ENCODE measurements at regions not wholly inside any gene's neighbourhood (a gene's known extent, or its start where the extent isn't known, plus 50 kb on each side); places are given as distances from the start of the nearest gene placed in this dataset.
"Not testable (repeated sequence)": the region's sequence is repeated elsewhere in the genome, so short reads cannot be mapped to it uniquely, and the experiment has no call there.

- Mint-ChIP-seq H3K27ac (no peak overlapping the region), H3K9me3 (no peaks in the 10 kb centered on the region), H3K27me3 (peaks cover 0 to 6% (median 0%) of the 10 kb centered on the region in 3 donors), H3K36me3 (no peaks in the 10 kb centered on the region), H3K4me1 (no peaks in the 10 kb centered on the region), H3K4me3 (no peak overlapping the region)
- ATAC-seq (ENCODE audit: low read depth in 2 of 2) (no peak), DNase-seq (no peak)
Observed at GRCh38 chr6:6747371-6747770, 158.9 kb downstream of the LY86 start.

- no peaks in the 10 kb centered on the region for H3K36me3 Mint-ChIP-seq
- H3K27ac Mint-ChIP-seq, result no peak overlapping the region
- H3K4me1 Mint-ChIP-seq, result no peaks in the 10 kb centered on the region
- H3K27me3 Mint-ChIP-seq, result peaks cover 0 to 6% (median 0%) of the 10 kb centered on the region in 3 donors
- no peaks in the 10 kb centered on the region for H3K9me3 Mint-ChIP-seq
- ATAC-seq (ENCODE audit: low read depth in 2 of 2) (no peak), DNase-seq (no peak)
- no peak overlapping the region for H3K4me3 Mint-ChIP-seq
Observed at GRCh38 chr6:6748001-6748400, 159.5 kb downstream of the LY86 start.

GRCh38 chr6:6749702-6750491 is 161.4 kb downstream of the LY86 start:
- Mint-ChIP-seq H3K4me3 (no peak overlapping the region), H3K27me3 (peaks cover 0 to 6% (median 0%) of the 10 kb centered on the region in 3 donors), H3K4me1 (no peaks in the 10 kb centered on the region), H3K27ac (no peak overlapping the region), H3K36me3 (no peaks in the 10 kb centered on the region), H3K9me3 (no peaks in the 10 kb centered on the region)
- DNase-seq (no peak), ATAC-seq (ENCODE audit: low read depth in 2 of 2) (no peak)

GRCh38 chr6:6750594-6751265 is 162.2 kb downstream of the LY86 start:
- no peak for DNase-seq
- ATAC-seq (ENCODE audit: low read depth in 2 of 2), result no peak
- no peak overlapping the region for H3K4me3 Mint-ChIP-seq

GRCh38 chr6:6751266-6751596 is 162.7 kb downstream of the LY86 start:
- H3K9me3 Mint-ChIP-seq, result no peaks in the 10 kb centered on the region
- no peak for ATAC-seq (ENCODE audit: low read depth in 2 of 2)
- no peaks in the 10 kb centered on the region for H3K36me3 Mint-ChIP-seq
- H3K4me1 Mint-ChIP-seq, result no peaks in the 10 kb centered on the region
- peaks cover 0 to 6% (median 0%) of the 10 kb centered on the region in 3 donors for H3K27me3 Mint-ChIP-seq
- no peak overlapping the region for H3K27ac Mint-ChIP-seq
- DNase-seq, result no peak
- H3K4me3 Mint-ChIP-seq, result no peak overlapping the region

More at GRCh38 chr6:6750594-6751265, 162.2 kb downstream of the LY86 start:
- Mint-ChIP-seq H3K36me3 (no peaks in the 10 kb centered on the region), H3K9me3 (no peaks in the 10 kb centered on the region), H3K4me1 (no peaks in the 10 kb centered on the region), H3K27ac (peak overlapping the region in 1 of 6 donors; percentile 5), H3K27me3 (peaks cover 0 to 6% (median 0%) of the 10 kb centered on the region in 3 donors)

- H3K27ac Mint-ChIP-seq, result peak overlapping the region in 1 of 6 donors; percentile 32
Observed at GRCh38 chr6:6751619-6752023, 163.1 kb downstream of the LY86 start.

GRCh38 chr6:6752129-6752528 is 163.6 kb downstream of the LY86 start:
- ATAC-seq (ENCODE audit: low read depth in 2 of 2), result no peak
- DNase-seq, result no peak
- no peaks in the 10 kb centered on the region for H3K36me3 Mint-ChIP-seq
- H3K4me3 Mint-ChIP-seq, result no peak overlapping the region
- H3K27me3 Mint-ChIP-seq, result peaks cover 0 to 2% (median 0%) of the 10 kb centered on the region in 3 donors
- no peaks in the 10 kb centered on the region for H3K9me3 Mint-ChIP-seq
- no peaks in the 10 kb centered on the region for H3K4me1 Mint-ChIP-seq
- H3K27ac Mint-ChIP-seq, result no peak overlapping the region

More at GRCh38 chr6:6751619-6752023, 163.1 kb downstream of the LY86 start:
- no peaks in the 10 kb centered on the region for H3K4me1 Mint-ChIP-seq
- DNase-seq (no peak), ATAC-seq (ENCODE audit: low read depth in 2 of 2) (no peak)
- H3K9me3 Mint-ChIP-seq, result no peaks in the 10 kb centered on the region
- peaks cover 0 to 6% (median 0%) of the 10 kb centered on the region in 3 donors for H3K27me3 Mint-ChIP-seq
- H3K4me3 Mint-ChIP-seq, result no peak overlapping the region
- no peaks in the 10 kb centered on the region for H3K36me3 Mint-ChIP-seq

- Mint-ChIP-seq H3K4me3 (no peak overlapping the region), H3K9me3 (no peaks in the 10 kb centered on the region), H3K27ac (no peak overlapping the region), H3K4me1 (no peaks in the 10 kb centered on the region), H3K27me3 (no peaks in the 10 kb centered on the region), H3K36me3 (no peaks in the 10 kb centered on the region)
- no peak for DNase-seq
- no peak for ATAC-seq (ENCODE audit: low read depth in 2 of 2)
Observed at GRCh38 chr6:6753301-6753700, 164.8 kb downstream of the LY86 start.

GRCh38 chr6:6756526-6756925 is 168.0 kb downstream of the LY86 start:
- no peaks in the 10 kb centered on the region for H3K9me3 Mint-ChIP-seq
- H3K4me1 Mint-ChIP-seq, result peaks cover 8 to 16% (median 9%) of the 10 kb centered on the region in 3 donors
- no peaks in the 10 kb centered on the region for H3K36me3 Mint-ChIP-seq
- no peak overlapping the region for H3K27ac Mint-ChIP-seq
- peaks cover 0 to 9% (median 0%) of the 10 kb centered on the region in 3 donors for H3K27me3 Mint-ChIP-seq
- H3K4me3 Mint-ChIP-seq, result no peak overlapping the region
- ATAC-seq (ENCODE audit: low read depth in 2 of 2) (no peak), DNase-seq (no peak)

GRCh38 chr6:6758546-6758914 is 170.0 kb downstream of the LY86 start:
- Mint-ChIP-seq H3K9me3 (no peaks in the 10 kb centered on the region), H3K36me3 (no peaks in the 10 kb centered on the region), H3K4me3 (no peak overlapping the region), H3K27me3 (peaks cover 0 to 9% (median 0%) of the 10 kb centered on the region in 3 donors), H3K27ac (peak overlapping the region in 3 of 6 donors; percentile 1 to 81 (median 47)), H3K4me1 (peaks cover 8 to 16% (median 9%) of the 10 kb centered on the region in 3 donors)
- ATAC-seq (ENCODE audit: low read depth in 2 of 2) (no peak), DNase-seq (no peak)

- peak; percentile 44 for DNase-seq
- peaks cover 8 to 16% (median 9%) of the 10 kb centered on the region in 3 donors for H3K4me1 Mint-ChIP-seq
- H3K4me3 Mint-ChIP-seq, result peak overlapping the region in 3 of 8 donors; percentile 9 to 68 (median 15)
- H3K36me3 Mint-ChIP-seq, result no peaks in the 10 kb centered on the region
- peak; percentile 78 to 84 for ATAC-seq (ENCODE audit: low read depth in 2 of 2)
- peak overlapping the region in 2 of 6 donors; percentile 47 to 81 for H3K27ac Mint-ChIP-seq
- no peaks in the 10 kb centered on the region for H3K9me3 Mint-ChIP-seq
- peaks cover 0 to 9% (median 0%) of the 10 kb centered on the region in 3 donors for H3K27me3 Mint-ChIP-seq
Observed at GRCh38 chr6:6758915-6759654, 170.6 kb downstream of the LY86 start.

- Mint-ChIP-seq H3K9me3 (no peaks in the 10 kb centered on the region), H3K36me3 (no peaks in the 10 kb centered on the region), H3K4me1 (peaks cover 8 to 16% (median 9%) of the 10 kb centered on the region in 3 donors), H3K4me3 (no peak overlapping the region), H3K27ac (peak overlapping the region in 1 of 6 donors; percentile 51), H3K27me3 (peaks cover 0 to 9% (median 0%) of the 10 kb centered on the region in 3 donors)
- ATAC-seq (ENCODE audit: low read depth in 2 of 2) (peak; percentile 28 to 57), DNase-seq (no peak)
Observed at GRCh38 chr6:6760002-6760401, 171.5 kb downstream of the LY86 start.

GRCh38 chr6:6762566-6762965 is 174.0 kb downstream of the LY86 start:
- not testable (repeated sequence) for H3K4me3 Mint-ChIP-seq; H3K27ac Mint-ChIP-seq; DNase-seq; H3K9me3 Mint-ChIP-seq; H3K36me3 Mint-ChIP-seq; ATAC-seq (ENCODE audit: low read depth in 2 of 2); H3K27me3 Mint-ChIP-seq
- peaks cover 8 to 16% (median 9%) of the 10 kb centered on the region in 3 donors for H3K4me1 Mint-ChIP-seq

All from naive B cell (primary cell).